ENCODE measurements at regions not wholly inside any gene's neighbourhood (a gene's known extent, or its start where the extent isn't known, plus 50 kb on each side); places are given as distances from the start of the nearest gene placed in this dataset.

DNA sequence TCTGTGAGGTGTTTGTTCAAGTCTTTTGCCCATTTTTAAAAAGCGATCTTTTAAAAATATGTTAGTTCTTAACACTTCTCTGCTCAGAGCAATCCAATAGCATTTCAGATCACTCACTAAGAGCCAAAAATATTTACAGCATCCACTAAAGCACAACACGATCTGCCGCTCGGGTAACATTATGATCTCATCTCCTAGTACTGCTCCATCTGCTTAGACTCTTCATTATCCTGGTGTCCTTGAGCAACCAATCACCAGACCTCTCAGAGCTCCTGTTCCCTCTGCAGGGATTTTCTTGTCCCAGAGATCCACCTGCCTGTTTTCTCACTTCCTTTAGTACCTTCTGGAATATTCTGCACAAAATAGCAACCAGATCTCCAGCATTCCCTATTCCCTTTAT lies 235.3 kb upstream of the ESRRG start:
- BruUV-seq (replicated peaks) = no TSS peak
- no peak overlapping the region for H2AFZ ChIP-seq (ENCODE audit: control insufficient read depth, low read depth, low read length)
- SMC1A ChIA-PET (ENCODE audit: uncharacterized antibody, unreplicated experiment) = no interaction called here
- no peaks in the 10 kb centered on the region for H4K20me1 ChIP-seq (ENCODE audit: control insufficient read depth, insufficient read depth)
- TF ChIP-seq HCFC1 (IDR thresholded peaks at IDR 0.05; ENCODE audit: low read length) (no peak), ZBED1 (IDR thresholded peaks at IDR 0.05; ENCODE audit: borderline replicate concordance) (no peak), RUNX3 (IDR thresholded peaks at IDR 0.05; ENCODE audit: low read length) (no peak)
- RAD21 ChIA-PET (ENCODE audit: unreplicated experiment) = no interaction called here
- no peak overlapping the region for H3K9ac ChIP-seq (ENCODE audit: control insufficient read depth, insufficient read depth, low read length)
- ATAC-seq = no peak
- no peak for FAIRE-seq
- intact Hi-C loops (cut with micrococcal nuclease; ENCODE audit: unreplicated experiment) (no loop called here), in situ Hi-C loops (cut with MboI) (no loop called here)
- no peak for DNase-seq (ENCODE audit: low read depth, low spot score)
- no peaks in the 10 kb centered on the region; a peak in 1 of 4 replicates for H3K27me3 ChIP-seq (replicated peaks in 1 of 2; ENCODE audit: control insufficient read depth in 2 of 2, insufficient read depth in 2 of 2, low read length in 1 of 2)
- no peak overlapping the region for H3K4me3 ChIP-seq
- H3K4me1 ChIP-seq (ENCODE audit: control insufficient read depth, insufficient read depth, low read length) = no peaks in the 10 kb centered on the region
- no peak overlapping the region for H3K27ac ChIP-seq (ENCODE audit: control insufficient read depth, insufficient read depth)
- CTCF ChIA-PET = interaction anchor here (0.6 kb wide), 1 partner anchor 1278 kb away, joined by 3 read pairs; no protein-coding TSS in a partner anchor
- no peak overlapping the region for H3K4me2 ChIP-seq (ENCODE audit: control insufficient read depth, insufficient read depth)
- H3K79me2 ChIP-seq (ENCODE audit: control insufficient read depth, insufficient read depth, low read length) = no peaks in the 10 kb centered on the region
- no peaks in the 10 kb centered on the region for H3K9me3 ChIP-seq (replicated peaks; ENCODE audit: control insufficient read depth, insufficient read depth, low read length)
- WGBS (ENCODE audit: insufficient coverage, insufficient replicate concordance, low lambda C conversion rate, missing lambda C conversion rate) = 80% methylated on average over 4 of the region's 4 CpGs
- POLR2A ChIA-PET = no interaction called here
- H3K36me3 ChIP-seq (ENCODE audit: control insufficient read depth in 2 of 2, insufficient read depth in 2 of 2, low read length in 1 of 2) = no peaks in the 10 kb centered on the region

DNA sequence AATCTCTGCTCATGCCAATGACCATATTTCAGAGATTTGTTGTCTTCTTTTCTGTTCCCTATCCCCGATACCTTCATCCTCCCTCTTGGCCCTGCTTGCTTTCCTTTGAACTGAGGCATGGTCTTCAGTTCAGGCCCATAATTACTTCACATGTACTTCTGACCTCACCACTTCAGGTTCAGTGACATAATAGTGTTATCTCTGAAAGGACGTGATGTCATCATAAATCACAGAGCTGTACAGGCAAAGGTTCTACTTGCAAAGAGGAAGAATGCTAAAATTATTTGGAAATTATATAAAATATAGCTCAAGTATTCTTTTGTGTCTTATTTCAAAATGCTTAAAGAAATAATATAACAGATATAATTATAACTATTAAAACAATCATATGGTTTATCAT lies 230.3 kb upstream of the ESRRG start:
- ChIA-PET RAD21 (ENCODE audit: unreplicated experiment) (no interaction called here), POLR2A (no interaction called here), CTCF (no interaction called here), SMC1A (ENCODE audit: uncharacterized antibody, unreplicated experiment) (interaction anchor here (1.3 kb wide), 1 partner anchor 14 kb away, joined by 3 read pairs; no protein-coding TSS in a partner anchor)
- H3K9ac ChIP-seq (ENCODE audit: control insufficient read depth, insufficient read depth, low read length) = no peak overlapping the region
- ATAC-seq (no peak), FAIRE-seq (no peak), DNase-seq (ENCODE audit: low read depth, low spot score) (no peak)
- 0% methylated on average over 2 of the region's 2 CpGs for WGBS (ENCODE audit: insufficient coverage, insufficient replicate concordance, low lambda C conversion rate, missing lambda C conversion rate)
- BruUV-seq (replicated peaks) = no TSS peak
- in situ Hi-C loops (cut with MboI) (no loop called here), intact Hi-C loops (cut with micrococcal nuclease; ENCODE audit: unreplicated experiment) (no loop called here)
- H3K4me2 ChIP-seq (ENCODE audit: control insufficient read depth, insufficient read depth) = no peak overlapping the region
- H3K79me2 ChIP-seq (ENCODE audit: control insufficient read depth, insufficient read depth, low read length) = no peaks in the 10 kb centered on the region
- H3K4me3 ChIP-seq = no peak overlapping the region
- no peak overlapping the region for H3K27ac ChIP-seq (ENCODE audit: control insufficient read depth, insufficient read depth)
- H2AFZ ChIP-seq (ENCODE audit: control insufficient read depth, low read depth, low read length) = no peak overlapping the region
- no peaks in the 10 kb centered on the region for H3K36me3 ChIP-seq (ENCODE audit: control insufficient read depth in 2 of 2, insufficient read depth in 2 of 2, low read length in 1 of 2)
- no peaks in the 10 kb centered on the region for H4K20me1 ChIP-seq (ENCODE audit: control insufficient read depth, insufficient read depth)
- H3K4me1 ChIP-seq (ENCODE audit: control insufficient read depth, insufficient read depth, low read length) = no peaks in the 10 kb centered on the region
- no peaks in the 10 kb centered on the region for H3K9me3 ChIP-seq (replicated peaks; ENCODE audit: control insufficient read depth, insufficient read depth, low read length)
- no peaks in the 10 kb centered on the region for H3K27me3 ChIP-seq (replicated peaks in 1 of 2; ENCODE audit: control insufficient read depth in 2 of 2, insufficient read depth in 2 of 2, low read length in 1 of 2)
- TF ChIP-seq SUZ12 (IDR thresholded peaks at IDR 0.05; ENCODE audit: unreplicated experiment) (no peak), POLR2AphosphoS5 (IDR thresholded peaks at IDR 0.05; ENCODE audit: low read length) (no peak), BHLHE40 (IDR thresholded peaks at IDR 0.05; ENCODE audit: borderline replicate concordance in 1 of 2, low read depth in 2 of 2, low read length in 1 of 2) (no peak), TCF12 (IDR thresholded peaks at IDR 0.05; ENCODE audit: low read depth, low read length) (no peak), ETV6 (conservative IDR thresholded peaks at IDR 0.05 in 1 of 2, IDR thresholded peaks at IDR 0.05 in 1 of 2; ENCODE audit: borderline replicate concordance in 1 of 2, low read depth in 1 of 2) (no peak), NR2C1 (IDR thresholded peaks at IDR 0.05) (no peak), PAX8 (IDR thresholded peaks at IDR 0.05) (no peak), RFX5 (IDR thresholded peaks at IDR 0.05; ENCODE audit: low read depth, low read length) (no peak), JUNB (IDR thresholded peaks at IDR 0.05) (no peak), BACH1 (IDR thresholded peaks at IDR 0.05; ENCODE audit: borderline replicate concordance) (no peak), DPF2 (IDR thresholded peaks at IDR 0.05) (no peak), ZNF622 (IDR thresholded peaks at IDR 0.05) (no peak), HDGF (IDR thresholded peaks at IDR 0.05) (no peak), TCF7 (IDR thresholded peaks at IDR 0.05; ENCODE audit: borderline replicate concordance) (no peak)
- TF ChIP-seq, protein P1, sequence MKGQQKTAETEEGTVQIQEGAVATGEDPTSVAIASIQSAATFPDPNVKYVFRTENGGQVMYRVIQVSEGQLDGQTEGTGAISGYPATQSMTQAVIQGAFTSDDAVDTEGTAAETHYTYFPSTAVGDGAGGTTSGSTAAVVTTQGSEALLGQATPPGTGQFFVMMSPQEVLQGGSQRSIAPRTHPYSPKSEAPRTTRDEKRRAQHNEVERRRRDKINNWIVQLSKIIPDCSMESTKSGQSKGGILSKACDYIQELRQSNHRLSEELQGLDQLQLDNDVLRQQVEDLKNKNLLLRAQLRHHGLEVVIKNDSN (IDR thresholded peaks at IDR 0.05; ENCODE audit: borderline replicate concordance, extremely low read length, insufficient read depth, low read depth, low read length) = no peak
- TF ChIP-seq, protein P2, sequence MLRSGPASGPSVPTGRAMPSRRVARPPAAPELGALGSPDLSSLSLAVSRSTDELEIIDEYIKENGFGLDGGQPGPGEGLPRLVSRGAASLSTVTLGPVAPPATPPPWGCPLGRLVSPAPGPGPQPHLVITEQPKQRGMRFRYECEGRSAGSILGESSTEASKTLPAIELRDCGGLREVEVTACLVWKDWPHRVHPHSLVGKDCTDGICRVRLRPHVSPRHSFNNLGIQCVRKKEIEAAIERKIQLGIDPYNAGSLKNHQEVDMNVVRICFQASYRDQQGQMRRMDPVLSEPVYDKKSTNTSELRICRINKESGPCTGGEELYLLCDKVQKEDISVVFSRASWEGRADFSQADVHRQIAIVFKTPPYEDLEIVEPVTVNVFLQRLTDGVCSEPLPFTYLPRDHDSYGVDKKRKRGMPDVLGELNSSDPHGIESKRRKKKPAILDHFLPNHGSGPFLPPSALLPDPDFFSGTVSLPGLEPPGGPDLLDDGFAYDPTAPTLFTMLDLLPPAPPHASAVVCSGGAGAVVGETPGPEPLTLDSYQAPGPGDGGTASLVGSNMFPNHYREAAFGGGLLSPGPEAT (IDR thresholded peaks at IDR 0.05; ENCODE audit: low read depth) = no peak

All from GM12878 (cell line).